ENCODE measurements at regions not wholly inside any gene's neighbourhood (a gene's known extent, or its start where the extent isn't known, plus 50 kb on each side); places are given as distances from the start of the nearest gene placed in this dataset.

- ATAC-seq (no peak), DNase-seq (no peak)
- H3K4me1 ChIP-seq: peaks cover 11% of the 10 kb centered on the region
- H3K9me3 ChIP-seq: no peaks in the 10 kb centered on the region
- intact Hi-C loops (cut with DNase I): no loop called here
- TF ChIP-seq CTCF (IDR thresholded peaks at IDR 0.05): no peak
- H3K4me3 ChIP-seq: no peak overlapping the region
- H3K36me3 ChIP-seq: no peaks in the 10 kb centered on the region
- no peak overlapping the region for H3K27ac ChIP-seq
- no peaks in the 10 kb centered on the region for H3K27me3 ChIP-seq (ENCODE audit: low read depth)
Measured at GRCh38 chr4:138952411-138952810, 63.2 kb upstream of the NOCT start.

- no peak for DNase-seq
- no peak for ATAC-seq
- TF ChIP-seq CTCF (IDR thresholded peaks at IDR 0.05): no peak
- Histone ChIP-seq H3K27me3 (ENCODE audit: low read depth) (no peaks in the 10 kb centered on the region), H3K4me3 (no peak overlapping the region), H3K36me3 (no peaks in the 10 kb centered on the region), H3K27ac (no peak overlapping the region), H3K9me3 (no peaks in the 10 kb centered on the region), H3K4me1 (peaks cover 11% of the 10 kb centered on the region)
- intact Hi-C loops (cut with DNase I): no loop called here
Measured at GRCh38 chr4:138951764-138952163, 63.8 kb upstream of the NOCT start.

GRCh38 chr4:138949866-138950265, 65.7 kb upstream of the NOCT start:
- Histone ChIP-seq H3K27me3 (ENCODE audit: low read depth) (no peaks in the 10 kb centered on the region), H3K27ac (no peak overlapping the region), H3K9me3 (no peaks in the 10 kb centered on the region), H3K36me3 (no peaks in the 10 kb centered on the region), H3K4me3 (no peak overlapping the region), H3K4me1 (peaks cover 11% of the 10 kb centered on the region)
- no peak for DNase-seq
- intact Hi-C loops (cut with DNase I): no loop called here
- TF ChIP-seq CTCF (IDR thresholded peaks at IDR 0.05): no peak
- no peak for ATAC-seq

GRCh38 chr4:138948918-138949317, 66.7 kb upstream of the NOCT start:
- Histone ChIP-seq H3K36me3 (no peaks in the 10 kb centered on the region), H3K4me3 (no peak overlapping the region), H3K9me3 (no peaks in the 10 kb centered on the region), H3K27ac (no peak overlapping the region), H3K27me3 (ENCODE audit: low read depth) (no peaks in the 10 kb centered on the region), H3K4me1 (peaks cover 7% of the 10 kb centered on the region)
- intact Hi-C loops (cut with DNase I): no loop called here
- DNase-seq (no peak), ATAC-seq (peak; percentile 66 to 68)
- TF ChIP-seq CTCF (IDR thresholded peaks at IDR 0.05): no peak

GRCh38 chr4:138946306-138946705, 69.3 kb upstream of the NOCT start:
- Histone ChIP-seq H3K27me3 (ENCODE audit: low read depth) (no peaks in the 10 kb centered on the region), H3K27ac (no peak overlapping the region), H3K4me3 (no peak overlapping the region), H3K36me3 (no peaks in the 10 kb centered on the region), H3K9me3 (no peaks in the 10 kb centered on the region), H3K4me1 (no peaks in the 10 kb centered on the region)
- DNase-seq: no peak
- intact Hi-C loops (cut with DNase I): no loop called here
- ATAC-seq: no peak
- TF ChIP-seq CTCF (IDR thresholded peaks at IDR 0.05): no peak

GRCh38 chr4:138945840-138946239, 69.7 kb upstream of the NOCT start:
- DNase-seq: no peak
- H3K9me3 ChIP-seq: no peaks in the 10 kb centered on the region
- no peaks in the 10 kb centered on the region for H3K4me1 ChIP-seq
- no peaks in the 10 kb centered on the region for H3K36me3 ChIP-seq
- intact Hi-C loops (cut with DNase I): no loop called here
- no peak for ATAC-seq
- TF ChIP-seq CTCF (IDR thresholded peaks at IDR 0.05): no peak
- H3K27me3 ChIP-seq (ENCODE audit: low read depth): no peaks in the 10 kb centered on the region
- no peak overlapping the region for H3K27ac ChIP-seq
- H3K4me3 ChIP-seq: no peak overlapping the region

Data from lower lobe of right lung (tissue), 2 donors.